HEK293 (cell line): ENCODE measurements at regions not wholly inside any gene's neighbourhood (a gene's known extent, or its start where the extent isn't known, plus 50 kb on each side); places are given as distances from the start of the nearest gene placed in this dataset.

Source experiments
- CTCF ChIA-PET: fragments of 350-600 bp; formaldehyde crosslinking; extraction: SDS; loops from one replicate; lab custom pipeline; 2021; ENCODE audit warnings: antibody characterized with exemption; lab: Yijun Ruan, JAX
- POLR2A ChIA-PET: fragments of 300-600 bp; formaldehyde crosslinking; extraction: SDS; loops from one replicate; lab custom pipeline; 2020; ENCODE audit warnings: antibody characterized with exemption, inconsistent platforms; lab: Yijun Ruan, JAX
- H3K27ac ChIP-seq: fragments of 200-500 bp; sonication (Bioruptor generic); 2 replicates; pipeline ENCODE4 v1.5.1; 2014; ENCODE audit warnings: low read depth, low read length, control low read depth, inconsistent platforms; ENCODE audit errors: extremely low read depth
- H3K36me3 ChIP-seq, 2 experiments: fragments of 200-500 bp in 1 of 2; sonication (Bioruptor generic) in 1 of 2; 1 replicate in 1 of 2; 2 replicates in 1 of 2; pipeline ENCODE4 v1.5.1; 2014 to 2017; ENCODE audit warnings: inconsistent platforms in 2 of 2, low read length in 2 of 2; ENCODE audit not compliant: control insufficient read depth in 2 of 2, insufficient read depth in 1 of 2
- H3K4me1 ChIP-seq: fragments of 200-500 bp; sonication (Bioruptor generic); 2 replicates; pipeline ENCODE4 v1.5.1; 2014; ENCODE audit warnings: mild to moderate bottlenecking, low read length, inconsistent platforms; ENCODE audit not compliant: control insufficient read depth, insufficient read depth
- H3K4me3 ChIP-seq: 2 replicates; pipeline ENCODE4 v1.5.1; 2011; ENCODE audit warnings: low read depth, mild to moderate bottlenecking, control low read depth, low read length, moderate library complexity
- H3K9me3 ChIP-seq: fragments of 200-500 bp; sonication (Bioruptor generic); 2 replicates; pipeline ENCODE4 v1.5.1; 2014; ENCODE audit warnings: low read depth, low read length, inconsistent platforms; ENCODE audit not compliant: control insufficient read depth, insufficient read depth
- GLI4 ChIP-seq: fragments of 450-650 bp; formaldehyde crosslinking; IDR thresholded peaks from 2 replicates; pipeline ENCODE4 v1.5.1; 2016; ENCODE audit warnings: missing biosample characterization, missing genetic modification characterization
- GLIS2 ChIP-seq: fragments of 450-650 bp; formaldehyde crosslinking; IDR thresholded peaks from 2 replicates; pipeline ENCODE4 v1.5.1; 2016; ENCODE audit warnings: missing biosample characterization, missing genetic modification characterization
- KLF10 ChIP-seq: fragments of 450-650 bp; IDR thresholded peaks from 2 replicates; pipeline ENCODE4 v1.5.1; 2018; ENCODE audit warnings: missing biosample characterization, mild to moderate bottlenecking, missing genetic modification characterization
- KLF8 ChIP-seq: fragments of 450-650 bp; formaldehyde crosslinking; IDR thresholded peaks from 2 replicates; pipeline ENCODE4 v1.5.1; 2016; ENCODE audit warnings: missing biosample characterization, missing genetic modification characterization
- SP2 ChIP-seq: fragments of 450-650 bp; formaldehyde crosslinking; IDR thresholded peaks from 2 replicates; pipeline ENCODE4 v1.5.1; 2016; ENCODE audit warnings: missing biosample characterization, missing genetic modification characterization
- TRIM28 ChIP-seq: IDR thresholded peaks from 2 replicates; pipeline ENCODE4 v1.6.1; 2011; ENCODE audit warnings: low read length, control low read depth, borderline replicate concordance
- ZBTB1 ChIP-seq: fragments of 450-650 bp; formaldehyde crosslinking; IDR thresholded peaks from 2 replicates; pipeline ENCODE4 v1.5.1; 2016; ENCODE audit warnings: missing biosample characterization, missing genetic modification characterization
- ZBTB17 ChIP-seq: fragments of 450-650 bp; formaldehyde crosslinking; IDR thresholded peaks from 2 replicates; pipeline ENCODE4 v1.5.1; 2016; ENCODE audit warnings: missing biosample characterization, missing genetic modification characterization
- ZBTB21 ChIP-seq: fragments of 450-650 bp; formaldehyde crosslinking; IDR thresholded peaks from 2 replicates; pipeline ENCODE4 v1.5.1; 2017; ENCODE audit warnings: missing biosample characterization, missing genetic modification characterization
- ZBTB48 ChIP-seq: fragments of 450-650 bp; formaldehyde crosslinking; IDR thresholded peaks from 2 replicates; pipeline ENCODE4 v1.5.1; 2016; ENCODE audit warnings: missing biosample characterization, missing genetic modification characterization
- ZFHX2 ChIP-seq: fragments of 450-650 bp; formaldehyde crosslinking; conservative IDR thresholded peaks from 2 replicates; pipeline ENCODE4 v1.5.1; 2016; ENCODE audit warnings: missing biosample characterization, missing genetic modification characterization
- ZNF138 ChIP-seq: fragments of 450-650 bp; formaldehyde crosslinking; IDR thresholded peaks from 2 replicates; pipeline ENCODE4 v1.5.1; 2016; ENCODE audit warnings: missing biosample characterization, missing genetic modification characterization, borderline replicate concordance
- ZNF239 ChIP-seq: fragments of 450-650 bp; formaldehyde crosslinking; IDR thresholded peaks from 2 replicates; pipeline ENCODE4 v1.5.1; 2016; ENCODE audit warnings: missing biosample characterization, missing genetic modification characterization
- ZNF24 ChIP-seq: fragments of 450-650 bp; formaldehyde crosslinking; IDR thresholded peaks from 2 replicates; pipeline ENCODE4 v1.5.1; 2016; ENCODE audit warnings: missing biosample characterization, missing genetic modification characterization
- ZNF391 ChIP-seq: fragments of 450-650 bp; formaldehyde crosslinking; IDR thresholded peaks from 2 replicates; pipeline ENCODE4 v1.5.1; 2016; ENCODE audit warnings: low read depth, missing biosample characterization, missing genetic modification characterization, borderline replicate concordance
- ZNF510 ChIP-seq: fragments of 450-650 bp; formaldehyde crosslinking; IDR thresholded peaks from 2 replicates; pipeline ENCODE4 v1.5.1; 2018; ENCODE audit warnings: mild to moderate bottlenecking, missing genetic modification characterization, missing biosample characterization; ENCODE audit not compliant: insufficient replicate concordance
- ZNF558 ChIP-seq: fragments of 450-650 bp; formaldehyde crosslinking; IDR thresholded peaks from 2 replicates; pipeline ENCODE4 v1.5.1; 2016; ENCODE audit warnings: missing biosample characterization, missing genetic modification characterization
- ZNF596 ChIP-seq: fragments of 450-650 bp; IDR thresholded peaks from 2 replicates; pipeline ENCODE4 v1.5.0; 2018; ENCODE audit warnings: missing biosample characterization, mild to moderate bottlenecking, missing genetic modification characterization, moderate library complexity
- TF ChIP-seq, protein P1 (sequence below): fragments of 450-650 bp; IDR thresholded peaks from 2 replicates; pipeline ENCODE4 v1.5.1; 2018; ENCODE audit warnings: missing biosample characterization, mild to moderate bottlenecking, missing genetic modification characterization
- TF ChIP-seq, protein P2 (sequence below): fragments of 450-650 bp; formaldehyde crosslinking; IDR thresholded peaks from 2 replicates; pipeline ENCODE4 v1.5.1; 2016; ENCODE audit warnings: missing biosample characterization, missing genetic modification characterization
- TF ChIP-seq, protein P3 (sequence below): fragments of 450-650 bp; formaldehyde crosslinking; IDR thresholded peaks from 2 replicates; pipeline ENCODE4 v1.5.1; 2016; ENCODE audit warnings: missing biosample characterization, missing genetic modification characterization, low read depth
- TF ChIP-seq, protein P4 (sequence below): fragments of 450-650 bp; formaldehyde crosslinking; IDR thresholded peaks from 2 replicates; pipeline ENCODE4 v1.5.1; 2016; ENCODE audit warnings: missing biosample characterization, missing genetic modification characterization

DNA sequence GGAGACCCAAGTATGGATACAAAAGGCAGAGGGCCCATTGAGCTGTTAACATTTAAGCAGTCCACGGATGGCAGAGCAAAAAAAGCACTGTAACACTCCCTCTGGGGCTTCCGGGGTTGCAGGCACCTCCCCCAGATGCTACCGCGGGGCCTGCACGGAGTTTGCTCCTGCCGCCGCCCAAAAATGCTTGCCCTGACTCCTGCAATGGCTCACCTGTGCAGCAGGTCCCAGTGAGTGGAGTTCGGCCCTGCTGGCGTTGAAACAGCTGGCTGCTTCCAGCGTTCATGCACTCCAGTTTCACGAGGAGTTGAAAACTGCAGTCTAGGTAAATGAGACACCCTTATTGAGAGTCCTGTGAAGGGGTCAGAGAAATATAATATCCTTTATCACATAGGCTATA lies 832.8 kb downstream of the NCAM2 start:
- H3K4me1 ChIP-seq, result no peaks in the 10 kb centered on the region
- H3K36me3 ChIP-seq, result no peaks in the 10 kb centered on the region
- H3K9me3 ChIP-seq, result no peaks in the 10 kb centered on the region
- H3K27ac ChIP-seq, result no peak overlapping the region
- no peak overlapping the region for H3K4me3 ChIP-seq
- TF ChIP-seq KLF8 (no peak), ZNF558 (tag by site-specific recombination) (no peak), ZNF510 (tag by site-specific recombination) (no peak), GLIS2 (no peak), ZBTB21 (tag by site-specific recombination) (no peak), SP2 (no peak), GLI4 (tag by site-specific recombination) (no peak), ZFHX2 (tag by site-specific recombination) (no peak), ZBTB17 (tag by site-specific recombination) (no peak), ZBTB48 (no peak), ZNF391 (tag by site-specific recombination) (no peak), ZBTB1 (tag by site-specific recombination) (no peak), ZNF138 (tag by site-specific recombination) (no peak)
- TF ChIP-seq, protein P1, sequence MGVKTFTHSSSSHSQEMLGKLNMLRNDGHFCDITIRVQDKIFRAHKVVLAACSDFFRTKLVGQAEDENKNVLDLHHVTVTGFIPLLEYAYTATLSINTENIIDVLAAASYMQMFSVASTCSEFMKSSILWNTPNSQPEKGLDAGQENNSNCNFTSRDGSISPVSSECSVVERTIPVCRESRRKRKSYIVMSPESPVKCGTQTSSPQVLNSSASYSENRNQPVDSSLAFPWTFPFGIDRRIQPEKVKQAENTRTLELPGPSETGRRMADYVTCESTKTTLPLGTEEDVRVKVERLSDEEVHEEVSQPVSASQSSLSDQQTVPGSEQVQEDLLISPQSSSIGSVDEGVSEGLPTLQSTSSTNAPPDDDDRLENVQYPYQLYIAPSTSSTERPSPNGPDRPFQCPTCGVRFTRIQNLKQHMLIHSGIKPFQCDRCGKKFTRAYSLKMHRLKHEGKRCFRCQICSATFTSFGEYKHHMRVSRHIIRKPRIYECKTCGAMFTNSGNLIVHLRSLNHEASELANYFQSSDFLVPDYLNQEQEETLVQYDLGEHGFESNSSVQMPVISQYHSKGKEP (tag by site-specific recombination), result no peak
- TF ChIP-seq, protein P2, sequence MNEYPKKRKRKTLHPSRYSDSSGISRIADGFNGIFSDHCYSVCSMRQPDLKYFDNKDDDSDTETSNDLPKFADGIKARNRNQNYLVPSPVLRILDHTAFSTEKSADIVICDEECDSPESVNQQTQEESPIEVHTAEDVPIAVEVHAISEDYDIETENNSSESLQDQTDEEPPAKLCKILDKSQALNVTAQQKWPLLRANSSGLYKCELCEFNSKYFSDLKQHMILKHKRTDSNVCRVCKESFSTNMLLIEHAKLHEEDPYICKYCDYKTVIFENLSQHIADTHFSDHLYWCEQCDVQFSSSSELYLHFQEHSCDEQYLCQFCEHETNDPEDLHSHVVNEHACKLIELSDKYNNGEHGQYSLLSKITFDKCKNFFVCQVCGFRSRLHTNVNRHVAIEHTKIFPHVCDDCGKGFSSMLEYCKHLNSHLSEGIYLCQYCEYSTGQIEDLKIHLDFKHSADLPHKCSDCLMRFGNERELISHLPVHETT (tag by site-specific recombination), result no peak
- TF ChIP-seq, protein P3, sequence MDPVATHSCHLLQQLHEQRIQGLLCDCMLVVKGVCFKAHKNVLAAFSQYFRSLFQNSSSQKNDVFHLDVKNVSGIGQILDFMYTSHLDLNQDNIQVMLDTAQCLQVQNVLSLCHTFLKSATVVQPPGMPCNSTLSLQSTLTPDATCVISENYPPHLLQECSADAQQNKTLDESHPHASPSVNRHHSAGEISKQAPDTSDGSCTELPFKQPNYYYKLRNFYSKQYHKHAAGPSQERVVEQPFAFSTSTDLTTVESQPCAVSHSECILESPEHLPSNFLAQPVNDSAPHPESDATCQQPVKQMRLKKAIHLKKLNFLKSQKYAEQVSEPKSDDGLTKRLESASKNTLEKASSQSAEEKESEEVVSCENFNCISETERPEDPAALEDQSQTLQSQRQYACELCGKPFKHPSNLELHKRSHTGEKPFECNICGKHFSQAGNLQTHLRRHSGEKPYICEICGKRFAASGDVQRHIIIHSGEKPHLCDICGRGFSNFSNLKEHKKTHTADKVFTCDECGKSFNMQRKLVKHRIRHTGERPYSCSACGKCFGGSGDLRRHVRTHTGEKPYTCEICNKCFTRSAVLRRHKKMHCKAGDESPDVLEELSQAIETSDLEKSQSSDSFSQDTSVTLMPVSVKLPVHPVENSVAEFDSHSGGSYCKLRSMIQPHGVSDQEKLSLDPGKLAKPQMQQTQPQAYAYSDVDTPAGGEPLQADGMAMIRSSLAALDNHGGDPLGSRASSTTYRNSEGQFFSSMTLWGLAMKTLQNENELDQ (tag by site-specific recombination), result no peak
- ChIA-PET CTCF (no interaction called here), POLR2A (no interaction called here)

DNA sequence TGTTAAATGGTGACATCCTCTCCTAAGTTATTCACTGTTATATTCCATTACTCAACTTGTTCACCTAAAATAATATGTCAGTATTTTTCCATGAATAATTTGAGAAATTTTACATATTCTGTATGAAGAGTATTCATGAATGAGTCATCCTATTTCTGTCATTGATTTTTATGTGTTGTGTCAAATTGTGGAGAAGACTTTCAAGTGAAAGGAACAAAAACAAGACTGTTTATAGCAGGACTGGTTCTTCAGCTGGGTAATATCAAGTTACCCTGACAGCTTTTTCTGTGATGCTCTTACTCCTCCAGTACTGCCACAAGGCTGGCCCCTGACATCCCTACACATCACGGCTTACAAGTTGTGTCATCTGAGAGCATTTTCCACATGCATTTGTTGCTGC lies 847.7 kb downstream of the NCAM2 start:
- Histone ChIP-seq H3K27ac (no peak overlapping the region), H3K36me3 (no peaks in the 10 kb centered on the region), H3K4me3 (no peak overlapping the region), H3K9me3 (no peaks in the 10 kb centered on the region), H3K4me1 (no peaks in the 10 kb centered on the region)
- POLR2A ChIA-PET, result no interaction called here
- CTCF ChIA-PET, result no interaction called here
- TF ChIP-seq KLF10 (tag by site-specific recombination) (no peak), TRIM28 (no peak), ZNF596 (tag by site-specific recombination) (no peak), ZNF24 (tag by site-specific recombination) (no peak), ZNF239 (tag by site-specific recombination) (no peak)
- TF ChIP-seq, protein P4, sequence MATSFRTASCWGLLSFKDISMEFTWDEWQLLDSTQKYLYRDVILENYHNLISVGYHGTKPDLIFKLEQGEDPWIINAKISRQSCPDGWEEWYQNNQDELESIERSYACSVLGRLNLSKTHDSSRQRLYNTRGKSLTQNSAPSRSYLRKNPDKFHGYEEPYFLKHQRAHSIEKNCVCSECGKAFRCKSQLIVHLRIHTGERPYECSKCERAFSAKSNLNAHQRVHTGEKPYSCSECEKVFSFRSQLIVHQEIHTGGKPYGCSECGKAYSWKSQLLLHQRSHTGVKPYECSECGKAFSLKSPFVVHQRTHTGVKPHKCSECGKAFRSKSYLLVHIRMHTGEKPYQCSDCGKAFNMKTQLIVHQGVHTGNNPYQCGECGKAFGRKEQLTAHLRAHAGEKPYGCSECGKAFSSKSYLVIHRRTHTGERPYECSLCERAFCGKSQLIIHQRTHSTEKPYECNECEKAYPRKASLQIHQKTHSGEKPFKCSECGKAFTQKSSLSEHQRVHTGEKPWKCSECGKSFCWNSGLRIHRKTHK (tag by site-specific recombination), result no peak
